Esophagus muscularis mucosa (tissue), 4 donors: ENCODE measurements at regions not wholly inside any gene's neighbourhood (a gene's known extent, or its start where the extent isn't known, plus 50 kb on each side); places are given as distances from the start of the nearest gene placed in this dataset.

Source experiments
- CTCF ChIP-seq, 3 experiments: fragments of 200-600 bp in 2 of 3; fragments of 450-650 bp in 1 of 3; sonication (generic) in 2 of 3; IDR thresholded peaks; one replicate each; pipeline ENCODE4 v1.5.1; 2017 to 2019; ENCODE audit warnings: antibody characterized with exemption in 3 of 3, mild to moderate bottlenecking in 2 of 3, moderate library complexity in 1 of 3
- EP300 ChIP-seq: sonication (generic); formaldehyde crosslinking; IDR thresholded peaks from one replicate; pipeline ENCODE4 v1.6.1; 2017; ENCODE audit warnings: antibody characterized with exemption
- POLR2A ChIP-seq: fragments of 450-650 bp; IDR thresholded peaks from one replicate; pipeline ENCODE4 v1.6.1; 2017; ENCODE audit warnings: antibody characterized with exemption, moderate library complexity, mild to moderate bottlenecking, low read depth
- POLR2AphosphoS5 ChIP-seq, 2 donors: sonication (generic); formaldehyde crosslinking; IDR thresholded peaks; one replicate each; pipeline ENCODE4 v1.6.1; 2017; ENCODE audit warnings: antibody characterized with exemption in 2 of 2

- no peak for TF ChIP-seq CTCF (IDR thresholded peaks at IDR 0.05)
- no peak for TF ChIP-seq POLR2A
- TF ChIP-seq POLR2AphosphoS5 (IDR thresholded peaks at IDR 0.05), result no peak
- no peak for TF ChIP-seq EP300
Observed at GRCh38 chr13:21932996-21933395, 262.1 kb downstream of the FGF9 start.
